B cell (primary cell): ENCODE measurements at regions not wholly inside any gene's neighbourhood (a gene's known extent, or its start where the extent isn't known, plus 50 kb on each side); places are given as distances from the start of the nearest gene placed in this dataset.

ENCODE experiments used
- ATAC-seq: fragments of 200-7000 bp; cut with Tn5 transposase; one replicate; pipeline ENCODE4 v1.10.0; 2021; ENCODE audit warnings: low read depth, mild to moderate bottlenecking, moderate number of reproducible peaks, moderate library complexity
- CTCF ChIA-PET: fragments of 350-600 bp; sonication (Branson Sonifier 250); formaldehyde crosslinking; loops from one replicate; lab custom pipeline; 2021; ENCODE audit warnings: antibody characterized with exemption, inconsistent platforms; lab: Charles Lee
- POLR2A ChIA-PET: fragments of 350-600 bp; sonication (Branson Sonifier 250); formaldehyde crosslinking; loops from one replicate; lab custom pipeline; 2021; ENCODE audit warnings: antibody characterized with exemption; lab: Charles Lee
- DNase-seq: peaks from one replicate; pipeline ENCODE4 v3.0.0; 2013
- H2AFZ ChIP-seq: 2 replicates; pipeline ENCODE4 v1.6.1; 2012; ENCODE audit warnings: mild to moderate bottlenecking, low read depth, low read length; ENCODE audit not compliant: insufficient read depth, poor library complexity, severe bottlenecking
- H3K27ac ChIP-seq, 2 donors: 1 replicate in 1 of 2; 2 replicates in 1 of 2; pipeline ENCODE4 v1.5.1; 2012 to 2013; ENCODE audit warnings: low read length in 2 of 2, mild to moderate bottlenecking in 2 of 2, moderate library complexity in 1 of 2
- H3K27me3 ChIP-seq, 4 experiments: fragments of 200-600 bp in 1 of 4; sonication (generic) in 1 of 4; replicated peaks in 1 of 4; 1 replicate in 2 of 4; 2 replicates in 2 of 4; pipeline versions ENCODE4 v1.6.1 to v1.7.0; 2013 to 2016; ENCODE audit warnings: low read length in 3 of 4, mild to moderate bottlenecking in 2 of 4, mixed read lengths in 1 of 4, moderate library complexity in 1 of 4; ENCODE audit not compliant: insufficient read depth in 4 of 4, control insufficient read depth in 3 of 4; ENCODE audit errors: control extremely low read depth in 1 of 4
- H3K36me3 ChIP-seq, 2 experiments: replicated peaks in 1 of 2; 1 replicate in 1 of 2; 2 replicates in 1 of 2; pipeline versions ENCODE4 v1.6.1 to v1.7.1; 2013; ENCODE audit warnings: low read length in 1 of 2; ENCODE audit not compliant: insufficient read depth in 2 of 2, control insufficient read depth in 1 of 2; ENCODE audit errors: control extremely low read depth in 1 of 2, extremely low read depth in 1 of 2
- H3K4me1 ChIP-seq, 2 donors: fragments of 200-600 bp in 1 of 2; sonication (generic) in 1 of 2; 1 replicate in 1 of 2; 2 replicates in 1 of 2; pipeline versions ENCODE4 v1.5.1 to v1.6.1; 2013 to 2017; ENCODE audit warnings: low read length in 2 of 2; ENCODE audit not compliant: control insufficient read depth in 2 of 2, insufficient read depth in 2 of 2
- H3K4me2 ChIP-seq: replicated peaks from 2 replicates; pipeline ENCODE3; 2012; ENCODE audit warnings: mild to moderate bottlenecking, low read depth, low read length; ENCODE audit not compliant: poor library complexity, severe bottlenecking
- H3K4me3 ChIP-seq, 5 experiments: fragments of 200-600 bp in 1 of 5; sonication (generic) in 1 of 5; 1 replicate in 3 of 5; 2 replicates in 2 of 5; pipeline versions ENCODE4 v1.5.1 to v1.7.0; 2011 to 2016; ENCODE audit warnings: low read length in 4 of 5, mild to moderate bottlenecking in 4 of 5, low read depth in 2 of 5, control low read depth in 1 of 5, moderate library complexity in 1 of 5; ENCODE audit not compliant: insufficient read depth in 1 of 5; ENCODE audit errors: control extremely low read depth in 1 of 5, extremely low read depth in 1 of 5
- H3K79me2 ChIP-seq: fragments of 200-600 bp; sonication (generic); one replicate; pipeline ENCODE4 v1.6.0; 2016; ENCODE audit warnings: low read length; ENCODE audit not compliant: control insufficient read depth, insufficient read depth
- H3K9ac ChIP-seq: fragments of 200-600 bp; sonication (generic); 2 replicates; pipeline ENCODE4 v1.6.1; 2017; ENCODE audit warnings: mild to moderate bottlenecking, low read length, moderate library complexity
- H3K9me3 ChIP-seq, 3 donors: one replicate each; pipeline versions ENCODE4 v1.6.1 to v1.7.1; 2013; ENCODE audit warnings: low read length in 2 of 3; ENCODE audit not compliant: control insufficient read depth in 2 of 3, insufficient read depth in 1 of 3; ENCODE audit errors: control extremely low read depth in 1 of 3
- H4K20me1 ChIP-seq: 2 replicates; pipeline ENCODE4 v1.6.0; 2012; ENCODE audit warnings: mild to moderate bottlenecking, low read length; ENCODE audit not compliant: insufficient read depth, control insufficient read depth, poor library complexity, severe bottlenecking
- H3K27ac Mint-ChIP-seq: one replicate; pipeline ENCODE4 v1.8.0; 2021; ENCODE audit warnings: mixed read lengths
- H3K27me3 Mint-ChIP-seq: one replicate; pipeline ENCODE4 v1.8.0; 2021; ENCODE audit warnings: mixed read lengths
- H3K4me1 Mint-ChIP-seq: one replicate; pipeline ENCODE4 v1.8.0; 2021; ENCODE audit warnings: mixed read lengths
- H3K4me3 Mint-ChIP-seq: one replicate; pipeline ENCODE4 v1.8.0; 2021; ENCODE audit warnings: mixed read lengths
- H3K9me3 Mint-ChIP-seq: one replicate; pipeline ENCODE4 v1.8.0; 2022; ENCODE audit warnings: mixed read lengths; ENCODE audit not compliant: insufficient read depth
- EZH2 ChIP-seq: IDR thresholded peaks from 2 replicates; pipeline ENCODE4 v1.6.1; 2012; ENCODE audit warnings: borderline replicate concordance, low read depth, mild to moderate bottlenecking, moderate library complexity, low read length; ENCODE audit not compliant: insufficient read depth, poor library complexity, severe bottlenecking
- WGBS: methylation state at CpG from one replicate; pipeline ENCODE4 v1.1.5; 2013; ENCODE audit warnings: missing lambda C conversion rate; ENCODE audit not compliant: insufficient coverage; 5-methylcytosine and 5-hydroxymethylcytosine counted together
- intact Hi-C: fragments of 100-400 bp; cut with micrococcal nuclease; formaldehyde crosslinking; loops from one replicate; pipeline ENCODE4 v1.10.0; 2022
- TF ChIP-seq, protein P1 (sequence below): fragments of 200-600 bp; IDR thresholded peaks from one replicate; pipeline ENCODE4 v1.8.0; 2022; ENCODE audit warnings: antibody characterized with exemption, mild to moderate bottlenecking

DNA sequence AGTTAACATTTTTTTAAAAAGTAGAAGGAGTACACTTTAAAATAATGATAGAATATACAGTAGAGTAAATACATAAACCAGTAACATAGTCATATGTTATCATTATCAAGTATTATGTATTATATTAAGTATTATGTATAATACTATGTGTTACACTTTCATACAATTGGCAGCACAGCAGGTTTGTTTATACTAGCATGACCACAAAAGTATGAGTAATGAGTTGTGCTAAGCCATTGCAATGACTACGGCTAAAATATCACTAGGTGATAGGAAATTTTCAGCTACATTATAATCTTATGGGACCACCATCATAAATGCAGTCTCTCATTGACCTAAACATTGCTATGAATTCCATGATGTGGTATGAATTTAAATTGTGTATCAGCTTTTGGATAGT, 506.0 kb downstream of the HTR1A start:
- no peaks in the 10 kb centered on the region for H3K27me3 Mint-ChIP-seq
- no peak overlapping the region for H3K4me3 ChIP-seq
- intact Hi-C loops, result no loop called here

DNA sequence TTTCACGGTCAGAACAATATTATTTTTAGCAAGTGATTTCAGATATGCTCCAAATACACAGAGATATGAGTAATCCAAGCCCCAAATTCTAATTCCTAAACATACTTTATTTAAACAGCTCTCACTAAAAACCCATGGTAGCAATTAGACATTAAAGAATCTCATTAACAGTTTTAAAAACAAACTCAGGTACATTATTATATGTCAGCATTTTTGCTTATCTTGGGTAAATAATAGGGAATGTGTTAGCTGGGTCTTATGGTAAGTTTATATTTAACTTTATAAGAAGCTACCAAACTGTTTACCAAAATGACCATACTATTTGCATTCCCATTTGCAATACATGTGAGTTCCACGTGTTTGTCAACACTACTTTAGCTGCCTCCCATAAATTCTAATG, 511.1 kb downstream of the HTR1A start:
- ChIA-PET POLR2A (no interaction called here), CTCF (no interaction called here)
- Histone ChIP-seq H3K27me3 (no peaks in the 10 kb centered on the region), H2AFZ (no peak overlapping the region), H3K4me1 (no peaks in the 10 kb centered on the region), H3K9me3 (no peaks in the 10 kb centered on the region), H3K9ac (no peak overlapping the region), H3K4me3 (no peak overlapping the region), H3K4me2 (no peak overlapping the region), H4K20me1 (no peaks in the 10 kb centered on the region), H3K79me2 (no peaks in the 10 kb centered on the region), H3K36me3 (no peaks in the 10 kb centered on the region), H3K27ac (no peak overlapping the region)
- DNase-seq (no peak), ATAC-seq (no peak)
- H3K4me3 Mint-ChIP-seq, result no peak overlapping the region
- no peaks in the 10 kb centered on the region for H3K27me3 Mint-ChIP-seq
- no peaks in the 10 kb centered on the region for H3K4me1 Mint-ChIP-seq
- no peaks in the 10 kb centered on the region for H3K9me3 Mint-ChIP-seq
- TF ChIP-seq, protein P1, sequence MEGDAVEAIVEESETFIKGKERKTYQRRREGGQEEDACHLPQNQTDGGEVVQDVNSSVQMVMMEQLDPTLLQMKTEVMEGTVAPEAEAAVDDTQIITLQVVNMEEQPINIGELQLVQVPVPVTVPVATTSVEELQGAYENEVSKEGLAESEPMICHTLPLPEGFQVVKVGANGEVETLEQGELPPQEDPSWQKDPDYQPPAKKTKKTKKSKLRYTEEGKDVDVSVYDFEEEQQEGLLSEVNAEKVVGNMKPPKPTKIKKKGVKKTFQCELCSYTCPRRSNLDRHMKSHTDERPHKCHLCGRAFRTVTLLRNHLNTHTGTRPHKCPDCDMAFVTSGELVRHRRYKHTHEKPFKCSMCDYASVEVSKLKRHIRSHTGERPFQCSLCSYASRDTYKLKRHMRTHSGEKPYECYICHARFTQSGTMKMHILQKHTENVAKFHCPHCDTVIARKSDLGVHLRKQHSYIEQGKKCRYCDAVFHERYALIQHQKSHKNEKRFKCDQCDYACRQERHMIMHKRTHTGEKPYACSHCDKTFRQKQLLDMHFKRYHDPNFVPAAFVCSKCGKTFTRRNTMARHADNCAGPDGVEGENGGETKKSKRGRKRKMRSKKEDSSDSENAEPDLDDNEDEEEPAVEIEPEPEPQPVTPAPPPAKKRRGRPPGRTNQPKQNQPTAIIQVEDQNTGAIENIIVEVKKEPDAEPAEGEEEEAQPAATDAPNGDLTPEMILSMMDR, result no peak
- TF ChIP-seq EZH2, result no peak
- WGBS, result 0% methylated on average over 1 of the region's 2 CpGs
- intact Hi-C loops, result no loop called here
- no peak overlapping the region for H3K27ac Mint-ChIP-seq

More for the DNA sequence above, 506.0 kb downstream of the HTR1A start:
- Mint-ChIP-seq H3K9me3 (no peaks in the 10 kb centered on the region), H3K4me3 (no peak overlapping the region), H3K27ac (no peak overlapping the region), H3K4me1 (no peaks in the 10 kb centered on the region)
- TF ChIP-seq, protein P1, result no peak
- TF ChIP-seq EZH2, result no peak
- POLR2A ChIA-PET, result no interaction called here
- Histone ChIP-seq H3K36me3 (no peaks in the 10 kb centered on the region), H3K79me2 (no peaks in the 10 kb centered on the region), H4K20me1 (no peaks in the 10 kb centered on the region), H3K9ac (no peak overlapping the region), H3K4me2 (no peak overlapping the region), H3K4me1 (no peaks in the 10 kb centered on the region), H3K27me3 (no peaks in the 10 kb centered on the region), H2AFZ (no peak overlapping the region), H3K9me3 (peaks cover 0 to 11% (median 0%) of the 10 kb centered on the region in 3 donors), H3K27ac (no peak overlapping the region)
- no CpG with 5 or more reads among the region's 1 CpG for WGBS
- DNase-seq, result no peak
- ATAC-seq, result no peak
- CTCF ChIA-PET, result no interaction called here
